GM18505 (cell line): ENCODE measurements at regions not wholly inside any gene's neighbourhood (a gene's known extent, or its start where the extent isn't known, plus 50 kb on each side); places are given as distances from the start of the nearest gene placed in this dataset.

Source experiments
- ATAC-seq: cut with Tn5 transposase; IDR thresholded peaks from one replicate; pipeline ENCODE4 v1.9.1; 2021; ENCODE audit not compliant: unreplicated experiment
- POLR2A ChIP-seq: IDR thresholded peaks from 4 replicates; pipeline ENCODE4 v1.6.1; 2011; ENCODE audit warnings: borderline replicate concordance; ENCODE audit not compliant: insufficient read depth, insufficient read length; ENCODE audit errors: extremely low read depth

DNA sequence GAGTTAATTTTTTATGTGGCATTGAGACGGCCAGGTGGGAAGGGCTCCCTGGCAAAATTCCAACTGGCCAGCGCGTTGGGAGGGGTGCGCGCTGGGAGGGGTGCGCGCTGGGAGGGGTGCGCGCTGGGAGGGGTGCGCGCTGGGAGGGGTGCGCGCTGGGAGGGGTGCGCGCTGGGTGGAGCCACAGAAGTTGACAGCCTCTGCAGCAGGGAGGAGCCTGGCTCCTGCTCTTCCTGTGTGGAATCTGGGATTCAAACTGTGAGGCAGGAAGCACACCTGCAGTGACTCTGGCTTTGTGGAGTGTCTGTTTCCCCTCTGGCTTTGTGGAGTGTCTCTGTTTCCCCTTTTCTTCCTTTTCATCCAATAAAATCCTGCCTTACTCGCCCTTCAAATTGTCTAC lies 147.9 kb upstream of the CBLN2 start:
- no peak for ATAC-seq

DNA sequence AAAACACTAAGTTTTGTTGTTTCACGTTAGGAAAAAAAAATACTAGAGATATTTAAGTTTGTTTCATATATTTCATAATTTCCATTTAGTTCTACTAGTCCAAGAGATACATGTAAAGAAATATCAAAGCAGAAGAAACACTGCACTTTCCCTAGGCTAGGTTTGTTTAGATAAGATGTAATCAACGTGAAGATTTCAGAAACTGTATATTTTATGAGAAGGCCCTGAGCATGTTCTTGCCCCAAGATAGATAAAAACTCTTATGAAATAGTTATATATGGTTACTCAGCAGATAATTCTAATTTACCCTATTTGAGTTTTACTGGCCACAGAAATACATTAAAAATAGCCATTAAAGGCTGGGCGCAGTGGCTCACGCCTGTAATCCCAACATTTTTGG lies 143.6 kb upstream of the CBLN2 start:
- no peak for TF ChIP-seq POLR2A
- no peak for ATAC-seq

More for the DNA sequence above, 147.9 kb upstream of the CBLN2 start:
- TF ChIP-seq POLR2A, result no peak

GRCh38 chr18:72675394-72675793 lies 131.3 kb upstream of the CBLN2 start:
- no peak for ATAC-seq
- TF ChIP-seq POLR2A, result no peak

DNA sequence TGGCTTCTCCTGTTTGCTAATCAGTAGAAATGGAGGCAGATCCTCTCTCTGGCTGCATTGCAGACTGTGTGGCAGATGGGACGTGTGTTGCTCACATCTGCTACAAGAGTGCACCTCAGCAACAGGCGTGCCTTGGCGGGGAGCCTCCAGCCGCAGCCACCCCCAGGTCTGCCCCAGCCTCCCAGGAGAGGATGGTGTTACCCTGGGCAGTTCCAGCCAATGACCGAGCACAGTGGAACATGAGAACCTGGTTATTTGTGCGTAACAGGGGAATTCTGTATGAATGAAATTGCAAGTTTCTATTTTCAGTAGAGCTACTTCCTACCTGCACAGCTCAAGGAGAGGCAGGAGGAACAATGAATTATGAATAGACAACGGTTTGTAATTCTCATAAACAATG lies 130.6 kb upstream of the CBLN2 start:
- ATAC-seq, result peak; percentile 97
- no peak for TF ChIP-seq POLR2A

DNA sequence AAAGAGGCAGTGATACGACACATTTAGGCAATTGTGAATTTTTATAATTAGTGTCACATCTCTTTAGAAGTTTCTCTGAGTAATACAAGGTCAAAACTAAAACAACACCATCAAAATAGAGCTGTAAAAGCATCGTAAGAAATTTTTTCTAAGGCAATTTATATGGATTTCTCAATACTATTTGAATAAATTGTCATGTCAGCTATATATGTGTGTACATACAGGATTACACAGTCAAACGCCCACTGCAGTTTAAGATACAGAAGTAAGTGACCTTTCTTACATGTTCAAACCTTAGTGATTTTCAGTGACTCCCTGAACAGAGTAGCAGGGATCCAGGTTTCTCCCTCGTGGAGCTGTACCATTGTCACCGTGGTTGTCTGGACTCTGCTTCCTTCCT lies 129.1 kb upstream of the CBLN2 start:
- ATAC-seq, result no peak
- no peak for TF ChIP-seq POLR2A

- ATAC-seq, result peak; percentile 39
- TF ChIP-seq POLR2A, result no peak
These were observed 128.4 kb upstream of the CBLN2 start for GRCh38 chr18:72672364-72673184.

GRCh38 chr18:72667932-72668331 lies 123.8 kb upstream of the CBLN2 start:
- no peak for ATAC-seq
- no peak for TF ChIP-seq POLR2A

- ATAC-seq, result peak; percentile 95
- TF ChIP-seq POLR2A, result no peak
These were observed 109.0 kb upstream of the CBLN2 start for GRCh38 chr18:72652990-72653593.

- ATAC-seq, result no peak
- no peak for TF ChIP-seq POLR2A
These were observed 106.9 kb upstream of the CBLN2 start for GRCh38 chr18:72651033-72651432.

GRCh38 chr18:72648481-72648960 lies 104.4 kb upstream of the CBLN2 start:
- no peak for TF ChIP-seq POLR2A
- ATAC-seq, result no peak

DNA sequence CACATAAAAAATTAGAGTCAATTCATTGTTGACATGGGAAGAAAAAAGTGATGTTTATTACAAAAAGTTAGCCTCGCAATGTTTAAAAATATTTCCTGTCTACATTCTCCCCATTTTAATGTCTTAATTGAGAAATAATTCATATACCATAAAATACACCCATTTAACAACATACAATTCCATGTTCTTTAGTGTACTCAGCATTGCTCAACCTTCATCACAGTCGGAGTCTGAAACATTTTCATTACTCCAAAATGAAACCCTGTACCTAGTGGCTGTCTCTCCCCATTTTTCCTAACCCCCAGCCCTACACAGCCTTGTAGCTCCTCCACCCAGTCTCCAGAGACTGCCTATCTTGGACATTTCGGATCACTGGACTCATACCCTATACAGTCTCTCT lies 103.9 kb upstream of the CBLN2 start:
- ATAC-seq, result no peak
- no peak for TF ChIP-seq POLR2A

GRCh38 chr18:72640557-72640956 lies 96.4 kb upstream of the CBLN2 start:
- ATAC-seq, result no peak
- TF ChIP-seq POLR2A, result no peak

GRCh38 chr18:72638376-72638775 lies 94.2 kb upstream of the CBLN2 start:
- no peak for ATAC-seq

DNA sequence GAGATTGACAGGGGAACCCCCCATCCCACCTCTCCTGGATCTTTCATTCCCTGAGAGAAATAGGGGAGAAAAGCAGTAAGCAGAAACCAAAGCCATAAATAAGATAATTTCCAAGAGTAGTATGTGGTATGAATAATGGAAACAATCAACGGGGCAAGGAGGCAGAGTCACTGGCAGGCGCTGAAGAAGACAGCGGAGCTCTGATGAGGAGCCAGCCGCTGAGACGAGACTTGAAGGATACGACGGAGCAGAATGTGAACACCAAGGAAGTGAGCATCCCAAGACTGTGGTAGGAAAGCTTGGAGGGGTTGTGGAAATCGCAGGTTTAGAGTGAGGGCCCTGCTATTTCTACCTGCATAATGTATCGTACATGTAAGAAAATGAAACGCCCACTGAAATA lies 93.6 kb upstream of the CBLN2 start:
- no peak for ATAC-seq
- no peak for TF ChIP-seq POLR2A

More at GRCh38 chr18:72638376-72638775, 94.2 kb upstream of the CBLN2 start:
- TF ChIP-seq POLR2A, result no peak
